ENCODE measurements at regions not wholly inside any gene's neighbourhood (a gene's known extent, or its start where the extent isn't known, plus 50 kb on each side); places are given as distances from the start of the nearest gene placed in this dataset.

DNA sequence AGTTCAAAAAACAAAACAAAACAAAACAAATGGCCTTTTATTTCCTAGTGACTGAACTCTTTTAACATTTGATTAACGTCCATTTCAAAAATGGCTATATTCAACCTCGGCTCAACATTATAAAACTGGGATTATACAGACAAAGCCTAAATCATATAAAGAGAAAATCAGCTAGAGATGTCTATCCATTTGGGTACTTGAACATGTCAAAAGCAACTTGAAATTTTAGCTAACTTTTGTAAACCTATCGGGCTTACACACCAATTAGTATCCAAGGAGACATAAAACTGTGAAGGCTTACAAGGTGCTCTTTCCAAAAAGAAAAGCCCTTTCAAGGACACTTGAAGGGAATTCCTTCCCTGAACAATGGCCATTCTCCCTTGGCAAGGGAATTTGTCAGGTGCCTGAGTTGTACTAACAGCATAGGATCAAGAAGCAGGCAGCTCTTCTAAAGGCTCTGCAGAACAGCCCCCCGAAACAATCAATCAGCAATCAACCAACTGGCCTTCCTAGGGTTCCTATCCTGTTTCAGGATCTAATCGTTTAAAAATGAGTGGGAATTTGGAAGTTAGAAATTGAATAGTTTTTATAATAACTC lies 633.7 kb upstream of the HTR2C start:
- no peak overlapping the region for H3K27ac ChIP-seq
- intact Hi-C loops (cut with DNase I; ENCODE audit: low total_unique reads) (no loop called here), in situ Hi-C loops (cut with MboI; ENCODE audit: low pct_ligation_motif_present in 1 of 4, low pct_unique_long_range_greater_than_20kb in 1 of 4, low sequenced_read_pairs in 3 of 4) (no loop called here)
- no peak overlapping the region for H3K4me3 ChIP-seq
- H3K36me3 ChIP-seq = no peaks in the 10 kb centered on the region
- WGBS, 2 donors (ENCODE audit: low coverage in 1 of 2) = 65 to 81% methylated on average over 3 to 5 of the region's 5 CpGs
- no peaks in the 10 kb centered on the region for H3K9me3 ChIP-seq
- H3K4me1 ChIP-seq = no peaks in the 10 kb centered on the region
- DNase-seq = no peak
- TF ChIP-seq CTCF (IDR thresholded peaks at IDR 0.05) = no peak
- TF ChIP-seq EP300 (IDR thresholded peaks at IDR 0.05; ENCODE audit: low read depth) = no peak
- TF ChIP-seq POLR2A (IDR thresholded peaks at IDR 0.05) = no peak
- TF ChIP-seq POLR2AphosphoS5 (IDR thresholded peaks at IDR 0.05) = no peak
- H3K27me3 ChIP-seq = no peaks in the 10 kb centered on the region

- no peaks in the 10 kb centered on the region for H3K9me3 ChIP-seq
- in situ Hi-C loops (cut with MboI; ENCODE audit: low pct_ligation_motif_present in 1 of 4, low pct_unique_long_range_greater_than_20kb in 1 of 4, low sequenced_read_pairs in 3 of 4) (no loop called here), intact Hi-C loops (cut with DNase I; ENCODE audit: low total_unique reads) (no loop called here)
- no peaks in the 10 kb centered on the region for H3K27me3 ChIP-seq
- DNase-seq = no peak
- no peak for TF ChIP-seq CTCF (IDR thresholded peaks at IDR 0.05)
- H3K36me3 ChIP-seq = no peaks in the 10 kb centered on the region
- H3K27ac ChIP-seq = no peak overlapping the region
- no peaks in the 10 kb centered on the region for H3K4me1 ChIP-seq
- H3K4me3 ChIP-seq = no peak overlapping the region
- WGBS, 2 donors (ENCODE audit: low coverage in 1 of 2) = 59% methylated on average over 1 of the region's 1 CpG; no CpG with 5 or more reads in 1 of the 2 donors
These were observed 636.3 kb upstream of the HTR2C start for GRCh38 chrX:113947548-113947947.

DNA sequence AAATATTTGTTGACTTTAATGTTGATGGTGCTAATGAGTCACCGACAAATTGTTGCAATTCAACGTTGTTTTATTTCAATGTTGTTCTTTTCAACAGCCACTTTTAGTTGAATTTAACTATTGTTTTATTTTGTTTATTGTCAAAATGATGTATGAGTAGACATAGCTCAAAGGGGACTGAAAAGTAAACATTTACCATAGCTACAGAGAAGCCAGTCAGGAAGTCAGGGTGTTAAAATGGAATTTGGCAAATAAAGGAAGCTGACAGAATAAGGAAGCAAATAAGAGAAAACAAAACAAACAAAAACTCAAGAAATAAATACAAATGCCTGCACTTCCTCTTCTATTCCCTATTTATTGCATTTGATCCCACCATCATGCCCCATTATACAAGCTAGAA lies 648.4 kb upstream of the HTR2C start:
- WGBS, 2 donors (ENCODE audit: low coverage in 1 of 2) = 25 to 59% methylated on average over 2 of the region's 2 CpGs
- no peaks in the 10 kb centered on the region for H3K36me3 ChIP-seq
- H3K9me3 ChIP-seq = no peaks in the 10 kb centered on the region
- no peak for TF ChIP-seq EP300 (IDR thresholded peaks at IDR 0.05; ENCODE audit: low read depth)
- no peak for TF ChIP-seq POLR2A (IDR thresholded peaks at IDR 0.05)
- TF ChIP-seq CTCF (IDR thresholded peaks at IDR 0.05) = no peak
- TF ChIP-seq POLR2AphosphoS5 (IDR thresholded peaks at IDR 0.05) = no peak
- intact Hi-C loops (cut with DNase I; ENCODE audit: low total_unique reads) (no loop called here), in situ Hi-C loops (cut with MboI; ENCODE audit: low pct_ligation_motif_present in 1 of 4, low pct_unique_long_range_greater_than_20kb in 1 of 4, low sequenced_read_pairs in 3 of 4) (loop anchor here in 1 of 4 donors (10.0 kb wide), 1 partner anchor 139 kb away; no protein-coding TSS in a partner anchor)
- H3K27ac ChIP-seq = no peak overlapping the region
- no peaks in the 10 kb centered on the region for H3K4me1 ChIP-seq
- H3K27me3 ChIP-seq = no peaks in the 10 kb centered on the region
- no peak for DNase-seq
- H3K4me3 ChIP-seq = no peak overlapping the region

DNA sequence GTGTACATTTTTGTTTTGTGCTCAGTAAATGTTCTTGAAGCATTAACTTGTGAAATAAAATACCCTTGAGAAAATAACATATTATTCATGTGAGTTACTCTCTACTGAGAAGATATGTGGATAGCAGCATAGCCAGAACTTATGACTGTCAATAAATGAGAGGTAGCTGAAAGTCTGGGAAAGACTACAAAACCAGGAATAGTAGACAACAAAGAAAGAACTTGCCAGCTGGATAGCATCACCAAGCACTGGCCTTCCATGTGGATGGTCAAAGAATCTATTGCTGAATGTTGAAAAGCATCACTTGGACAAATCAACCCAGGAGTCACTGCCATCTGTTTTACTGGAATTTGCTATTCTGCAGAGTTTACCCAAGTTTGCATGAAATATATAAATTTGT lies 650.0 kb upstream of the HTR2C start:
- H3K4me3 ChIP-seq = no peak overlapping the region
- no peaks in the 10 kb centered on the region for H3K9me3 ChIP-seq
- intact Hi-C loops (cut with DNase I; ENCODE audit: low total_unique reads) (no loop called here), in situ Hi-C loops (cut with MboI; ENCODE audit: low pct_ligation_motif_present in 1 of 4, low pct_unique_long_range_greater_than_20kb in 1 of 4, low sequenced_read_pairs in 3 of 4) (loop anchor here in 1 of 4 donors (10.0 kb wide), 1 partner anchor 141 kb away; no protein-coding TSS in a partner anchor)
- TF ChIP-seq POLR2AphosphoS5 (IDR thresholded peaks at IDR 0.05) (no peak), CTCF (IDR thresholded peaks at IDR 0.05) (no peak), EP300 (IDR thresholded peaks at IDR 0.05; ENCODE audit: low read depth) (no peak), POLR2A (IDR thresholded peaks at IDR 0.05) (no peak)
- H3K27me3 ChIP-seq = no peaks in the 10 kb centered on the region
- no peak for DNase-seq
- H3K4me1 ChIP-seq = no peaks in the 10 kb centered on the region
- H3K27ac ChIP-seq = no peak overlapping the region
- H3K36me3 ChIP-seq = no peaks in the 10 kb centered on the region
